ENCODE measurements at regions not wholly inside any gene's neighbourhood (a gene's known extent, or its start where the extent isn't known, plus 50 kb on each side); places are given as distances from the start of the nearest gene placed in this dataset.

DNA sequence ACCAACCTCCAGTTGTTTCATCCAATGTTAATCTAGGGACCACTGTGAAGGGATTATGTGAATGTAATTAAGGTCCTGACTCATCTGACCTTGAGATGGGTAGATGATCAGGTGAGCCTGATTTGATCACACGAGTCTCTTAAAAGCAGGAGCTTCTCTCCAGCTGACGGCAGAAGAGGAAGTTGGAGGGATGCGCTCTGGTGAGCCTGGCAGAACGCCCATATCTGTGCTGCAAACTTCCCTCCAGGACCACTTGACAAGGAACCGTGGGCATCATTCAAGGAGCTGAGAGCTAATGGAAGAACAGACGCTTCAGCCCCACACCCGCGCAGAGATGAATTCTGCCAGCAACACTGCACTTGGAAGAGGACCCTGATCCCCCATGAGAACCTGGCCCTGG lies 642.4 kb downstream of the TNS3 start:
- TF ChIP-seq, protein P1, sequence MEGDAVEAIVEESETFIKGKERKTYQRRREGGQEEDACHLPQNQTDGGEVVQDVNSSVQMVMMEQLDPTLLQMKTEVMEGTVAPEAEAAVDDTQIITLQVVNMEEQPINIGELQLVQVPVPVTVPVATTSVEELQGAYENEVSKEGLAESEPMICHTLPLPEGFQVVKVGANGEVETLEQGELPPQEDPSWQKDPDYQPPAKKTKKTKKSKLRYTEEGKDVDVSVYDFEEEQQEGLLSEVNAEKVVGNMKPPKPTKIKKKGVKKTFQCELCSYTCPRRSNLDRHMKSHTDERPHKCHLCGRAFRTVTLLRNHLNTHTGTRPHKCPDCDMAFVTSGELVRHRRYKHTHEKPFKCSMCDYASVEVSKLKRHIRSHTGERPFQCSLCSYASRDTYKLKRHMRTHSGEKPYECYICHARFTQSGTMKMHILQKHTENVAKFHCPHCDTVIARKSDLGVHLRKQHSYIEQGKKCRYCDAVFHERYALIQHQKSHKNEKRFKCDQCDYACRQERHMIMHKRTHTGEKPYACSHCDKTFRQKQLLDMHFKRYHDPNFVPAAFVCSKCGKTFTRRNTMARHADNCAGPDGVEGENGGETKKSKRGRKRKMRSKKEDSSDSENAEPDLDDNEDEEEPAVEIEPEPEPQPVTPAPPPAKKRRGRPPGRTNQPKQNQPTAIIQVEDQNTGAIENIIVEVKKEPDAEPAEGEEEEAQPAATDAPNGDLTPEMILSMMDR (IDR thresholded peaks at IDR 0.05; ENCODE audit: extremely low read depth, missing control alignments) = no peak
- DNase-seq (ENCODE audit: low spot score) = no peak

DNA sequence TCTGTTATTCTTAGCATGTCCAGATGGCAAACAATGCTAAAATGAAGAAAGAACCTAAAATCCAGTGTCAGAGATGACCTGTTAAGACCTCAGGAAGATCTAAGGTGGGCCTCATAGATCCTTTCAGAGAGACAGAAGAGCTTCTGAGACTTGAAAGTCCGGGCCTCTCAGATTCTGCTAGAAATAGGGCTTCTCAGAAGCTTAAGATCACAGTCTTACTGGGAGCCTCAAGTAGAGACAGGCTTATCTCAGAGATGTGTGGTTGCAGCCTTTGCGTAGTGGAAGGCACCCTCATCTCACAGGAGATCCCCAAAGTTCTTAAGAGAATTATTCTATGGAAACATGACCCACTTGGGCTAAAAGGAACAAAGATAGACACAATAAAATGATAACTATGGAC lies 642.8 kb downstream of the TNS3 start:
- DNase-seq (ENCODE audit: low spot score) = no peak
- TF ChIP-seq, protein P1 (IDR thresholded peaks at IDR 0.05; ENCODE audit: extremely low read depth, missing control alignments) = no peak

DNA sequence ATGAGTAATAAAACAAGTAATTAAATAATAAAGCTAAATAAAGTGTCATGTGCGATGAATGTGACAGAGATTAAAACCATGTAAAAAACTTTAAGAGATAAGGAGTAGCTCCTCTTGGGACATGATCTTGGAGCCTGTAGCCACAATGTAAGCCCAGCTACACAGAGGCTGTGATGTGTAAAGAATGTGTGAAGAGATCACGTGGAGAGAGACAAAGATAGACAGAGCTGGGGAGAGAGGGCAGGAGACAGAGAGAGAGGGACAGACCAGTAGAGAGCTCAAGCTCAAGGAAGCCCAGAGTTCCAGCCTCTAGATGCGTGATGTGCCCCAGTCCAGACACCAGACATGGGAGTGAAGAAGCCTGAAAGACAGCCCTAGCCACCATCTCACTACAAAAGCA lies 644.1 kb downstream of the TNS3 start:
- TF ChIP-seq, protein P1 (IDR thresholded peaks at IDR 0.05; ENCODE audit: extremely low read depth, missing control alignments) = no peak
- no peak for DNase-seq (ENCODE audit: low spot score)

- TF ChIP-seq, protein P1 (IDR thresholded peaks at IDR 0.05; ENCODE audit: extremely low read depth, missing control alignments) = no peak
- DNase-seq (ENCODE audit: low spot score) = no peak
Observed at GRCh38 chr7:46934198-46934825, 647.6 kb downstream of the TNS3 start.

DNA sequence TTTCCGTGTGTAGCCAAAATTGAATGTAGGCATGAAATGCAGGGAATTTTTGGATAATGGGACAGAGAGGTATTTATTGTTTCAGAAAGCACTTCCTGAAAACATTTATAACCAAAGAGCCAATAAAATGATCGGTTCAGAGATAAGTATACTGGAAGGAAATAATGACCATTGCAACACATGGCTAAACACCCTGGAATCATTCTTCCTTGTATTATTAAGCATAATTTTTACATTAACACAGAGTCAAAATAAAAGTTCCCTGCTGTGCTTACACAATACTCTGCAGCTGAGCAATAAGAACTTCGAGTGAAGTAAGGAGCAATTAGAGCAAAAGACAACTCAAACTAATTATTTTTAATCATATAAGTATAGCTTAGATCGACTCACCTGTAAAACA lies 648.3 kb downstream of the TNS3 start:
- TF ChIP-seq, protein P1 (IDR thresholded peaks at IDR 0.05; ENCODE audit: extremely low read depth, missing control alignments) = no peak
- DNase-seq (ENCODE audit: low spot score) = no peak

GRCh38 chr7:46932676-46933424 lies 649.1 kb downstream of the TNS3 start:
- no peak for DNase-seq (ENCODE audit: low spot score)
- TF ChIP-seq, protein P1 (IDR thresholded peaks at IDR 0.05; ENCODE audit: extremely low read depth, missing control alignments) = no peak

DNA sequence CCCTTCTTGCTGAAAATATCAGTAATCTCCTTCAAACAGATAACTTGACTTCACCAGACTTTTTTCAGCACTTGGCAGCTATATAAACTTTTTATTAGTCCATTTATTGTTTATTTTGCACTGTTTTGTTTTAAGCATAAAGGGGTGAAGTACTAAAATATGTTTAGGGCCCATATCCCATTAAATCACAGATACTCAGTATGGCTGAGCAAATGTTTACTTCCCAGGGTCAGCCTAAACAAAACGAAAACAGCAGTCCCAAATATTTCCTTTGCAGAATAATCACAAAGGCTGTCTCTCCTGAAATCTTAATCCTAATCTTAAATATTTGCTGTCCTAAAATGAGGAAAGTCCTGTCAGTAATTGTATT lies 649.6 kb downstream of the TNS3 start:
- TF ChIP-seq, protein P1 (IDR thresholded peaks at IDR 0.05; ENCODE audit: extremely low read depth, missing control alignments) = no peak
- DNase-seq (ENCODE audit: low spot score) = no peak
